ENCODE measurements at regions not wholly inside any gene's neighbourhood (a gene's known extent, or its start where the extent isn't known, plus 50 kb on each side); places are given as distances from the start of the nearest gene placed in this dataset.

- WGBS: 82% methylated on average over 5 of the region's 5 CpGs
- H3K27ac ChIP-seq (ENCODE audit: low read depth, low read length): no peak overlapping the region
- no peak overlapping the region for H3K9ac ChIP-seq (ENCODE audit: low read depth, low read length)
- no peaks in the 10 kb centered on the region for H3K9me3 ChIP-seq (ENCODE audit: insufficient read depth, low read depth, low read length)
- H3K4me1 ChIP-seq (ENCODE audit: insufficient read depth, low read length): no peaks in the 10 kb centered on the region
- H3K4me3 ChIP-seq (ENCODE audit: low read length): no peak overlapping the region
- no peaks in the 10 kb centered on the region for H3K36me3 ChIP-seq (ENCODE audit: insufficient read depth, low read length)
- no peaks in the 10 kb centered on the region for H3K27me3 ChIP-seq (ENCODE audit: insufficient read depth, low read length)
Observed at GRCh38 chr2:4499316-4500030, 796.1 kb downstream of the DCDC2C start.

GRCh38 chr2:4501525-4501924 is 798.1 kb downstream of the DCDC2C start:
- WGBS: 97% methylated on average over 4 of the region's 4 CpGs
- H3K9ac ChIP-seq (ENCODE audit: low read depth, low read length): no peak overlapping the region
- H3K9me3 ChIP-seq (ENCODE audit: insufficient read depth, low read depth, low read length): no peaks in the 10 kb centered on the region
- H3K36me3 ChIP-seq (ENCODE audit: insufficient read depth, low read length): no peaks in the 10 kb centered on the region
- H3K27me3 ChIP-seq (ENCODE audit: insufficient read depth, low read length): no peaks in the 10 kb centered on the region
- H3K4me3 ChIP-seq (ENCODE audit: low read length): no peak overlapping the region
- H3K4me1 ChIP-seq (ENCODE audit: insufficient read depth, low read length): no peaks in the 10 kb centered on the region
- no peak overlapping the region for H3K27ac ChIP-seq (ENCODE audit: low read depth, low read length)

GRCh38 chr2:4502230-4502843 is 799.0 kb downstream of the DCDC2C start:
- Histone ChIP-seq H3K4me3 (ENCODE audit: low read length) (no peak overlapping the region), H3K27ac (ENCODE audit: low read depth, low read length) (no peak overlapping the region), H3K36me3 (ENCODE audit: insufficient read depth, low read length) (no peaks in the 10 kb centered on the region), H3K27me3 (ENCODE audit: insufficient read depth, low read length) (no peaks in the 10 kb centered on the region), H3K9ac (ENCODE audit: low read depth, low read length) (no peak overlapping the region), H3K9me3 (ENCODE audit: insufficient read depth, low read depth, low read length) (no peaks in the 10 kb centered on the region), H3K4me1 (ENCODE audit: insufficient read depth, low read length) (peaks cover 4% of the 10 kb centered on the region)
- 95% methylated on average over 3 of the region's 3 CpGs for WGBS

- no peaks in the 10 kb centered on the region for H3K36me3 ChIP-seq (ENCODE audit: insufficient read depth, low read length)
- 80% methylated on average over 3 of the region's 4 CpGs for WGBS
- peaks cover 10% of the 10 kb centered on the region for H3K4me1 ChIP-seq (ENCODE audit: insufficient read depth, low read length)
- no peaks in the 10 kb centered on the region for H3K27me3 ChIP-seq (ENCODE audit: insufficient read depth, low read length)
- no peaks in the 10 kb centered on the region for H3K9me3 ChIP-seq (ENCODE audit: insufficient read depth, low read depth, low read length)
- no peak overlapping the region for H3K9ac ChIP-seq (ENCODE audit: low read depth, low read length)
- no peak overlapping the region for H3K4me3 ChIP-seq (ENCODE audit: low read length)
- H3K27ac ChIP-seq (ENCODE audit: low read depth, low read length): no peak overlapping the region
Observed at GRCh38 chr2:4507661-4508060, 804.3 kb downstream of the DCDC2C start.

GRCh38 chr2:4515871-4516761 is 812.7 kb downstream of the DCDC2C start:
- WGBS: 91% methylated on average over 11 of the region's 11 CpGs
- no peak overlapping the region for H3K4me3 ChIP-seq (ENCODE audit: low read length)
- H3K27me3 ChIP-seq (ENCODE audit: insufficient read depth, low read length): no peaks in the 10 kb centered on the region
- no peak overlapping the region for H3K27ac ChIP-seq (ENCODE audit: low read depth, low read length)
- peaks cover 5% of the 10 kb centered on the region; the same call in 1 of the 2 replicates for H3K4me1 ChIP-seq (ENCODE audit: insufficient read depth, low read length)
- H3K9me3 ChIP-seq (ENCODE audit: insufficient read depth, low read depth, low read length): no peaks in the 10 kb centered on the region
- no peak overlapping the region for H3K9ac ChIP-seq (ENCODE audit: low read depth, low read length)
- H3K36me3 ChIP-seq (ENCODE audit: insufficient read depth, low read length): no peaks in the 10 kb centered on the region

- H3K9ac ChIP-seq (ENCODE audit: low read depth, low read length): no peak overlapping the region
- 97% methylated on average over 3 of the region's 3 CpGs for WGBS
- no peak overlapping the region for H3K27ac ChIP-seq (ENCODE audit: low read depth, low read length)
- peaks cover 5% of the 10 kb centered on the region; the same call in 1 of the 2 replicates for H3K4me1 ChIP-seq (ENCODE audit: insufficient read depth, low read length)
- no peaks in the 10 kb centered on the region for H3K36me3 ChIP-seq (ENCODE audit: insufficient read depth, low read length)
- H3K9me3 ChIP-seq (ENCODE audit: insufficient read depth, low read depth, low read length): no peaks in the 10 kb centered on the region
- H3K27me3 ChIP-seq (ENCODE audit: insufficient read depth, low read length): no peaks in the 10 kb centered on the region
- H3K4me3 ChIP-seq (ENCODE audit: low read length): no peak overlapping the region
Observed at GRCh38 chr2:4518596-4518995, 815.2 kb downstream of the DCDC2C start.

GRCh38 chr2:4522498-4523421 is 819.4 kb downstream of the DCDC2C start:
- H3K9me3 ChIP-seq (ENCODE audit: insufficient read depth, low read depth, low read length): no peaks in the 10 kb centered on the region
- H3K27ac ChIP-seq (ENCODE audit: low read depth, low read length): no peak overlapping the region
- no peak overlapping the region for H3K9ac ChIP-seq (ENCODE audit: low read depth, low read length)
- H3K27me3 ChIP-seq (ENCODE audit: insufficient read depth, low read length): no peaks in the 10 kb centered on the region
- H3K4me3 ChIP-seq (ENCODE audit: low read length): no peak overlapping the region
- H3K36me3 ChIP-seq (ENCODE audit: insufficient read depth, low read length): no peaks in the 10 kb centered on the region
- WGBS: 95% methylated on average over 15 of the region's 15 CpGs
- peaks cover 5% of the 10 kb centered on the region; the same call in 1 of the 2 replicates for H3K4me1 ChIP-seq (ENCODE audit: insufficient read depth, low read length)

- Histone ChIP-seq H3K4me3 (ENCODE audit: low read length) (no peak overlapping the region), H3K4me1 (ENCODE audit: insufficient read depth, low read length) (peaks cover 5% of the 10 kb centered on the region; the same call in 1 of the 2 replicates), H3K27me3 (ENCODE audit: insufficient read depth, low read length) (no peaks in the 10 kb centered on the region), H3K9ac (ENCODE audit: low read depth, low read length) (no peak overlapping the region), H3K36me3 (ENCODE audit: insufficient read depth, low read length) (no peaks in the 10 kb centered on the region), H3K27ac (ENCODE audit: low read depth, low read length) (no peak overlapping the region), H3K9me3 (ENCODE audit: insufficient read depth, low read depth, low read length) (no peaks in the 10 kb centered on the region)
- WGBS: 96% methylated on average over 8 of the region's 8 CpGs
Observed at GRCh38 chr2:4527416-4527815, 824.0 kb downstream of the DCDC2C start.

GRCh38 chr2:4528246-4528645 is 824.9 kb downstream of the DCDC2C start:
- H3K4me3 ChIP-seq (ENCODE audit: low read length): no peak overlapping the region
- H3K9ac ChIP-seq (ENCODE audit: low read depth, low read length): no peak overlapping the region
- no peaks in the 10 kb centered on the region for H3K27me3 ChIP-seq (ENCODE audit: insufficient read depth, low read length)
- no peak overlapping the region for H3K27ac ChIP-seq (ENCODE audit: low read depth, low read length)
- no peaks in the 10 kb centered on the region for H3K9me3 ChIP-seq (ENCODE audit: insufficient read depth, low read depth, low read length)
- H3K4me1 ChIP-seq (ENCODE audit: insufficient read depth, low read length): peaks cover 5% of the 10 kb centered on the region; the same call in 1 of the 2 replicates
- no peaks in the 10 kb centered on the region for H3K36me3 ChIP-seq (ENCODE audit: insufficient read depth, low read length)

GRCh38 chr2:4528773-4529172 is 825.4 kb downstream of the DCDC2C start:
- Histone ChIP-seq H3K36me3 (ENCODE audit: insufficient read depth, low read length) (no peaks in the 10 kb centered on the region), H3K27me3 (ENCODE audit: insufficient read depth, low read length) (no peaks in the 10 kb centered on the region), H3K27ac (ENCODE audit: low read depth, low read length) (no peak overlapping the region), H3K4me3 (ENCODE audit: low read length) (no peak overlapping the region), H3K9ac (ENCODE audit: low read depth, low read length) (no peak overlapping the region), H3K4me1 (ENCODE audit: insufficient read depth, low read length) (peaks cover 5% of the 10 kb centered on the region; the same call in 1 of the 2 replicates), H3K9me3 (ENCODE audit: insufficient read depth, low read depth, low read length) (no peaks in the 10 kb centered on the region)
- 88% methylated on average over 3 of the region's 3 CpGs for WGBS

Data from HUES64 (cell line).